ENCODE measurements at regions not wholly inside any gene's neighbourhood (a gene's known extent, or its start where the extent isn't known, plus 50 kb on each side); places are given as distances from the start of the nearest gene placed in this dataset.

DNA sequence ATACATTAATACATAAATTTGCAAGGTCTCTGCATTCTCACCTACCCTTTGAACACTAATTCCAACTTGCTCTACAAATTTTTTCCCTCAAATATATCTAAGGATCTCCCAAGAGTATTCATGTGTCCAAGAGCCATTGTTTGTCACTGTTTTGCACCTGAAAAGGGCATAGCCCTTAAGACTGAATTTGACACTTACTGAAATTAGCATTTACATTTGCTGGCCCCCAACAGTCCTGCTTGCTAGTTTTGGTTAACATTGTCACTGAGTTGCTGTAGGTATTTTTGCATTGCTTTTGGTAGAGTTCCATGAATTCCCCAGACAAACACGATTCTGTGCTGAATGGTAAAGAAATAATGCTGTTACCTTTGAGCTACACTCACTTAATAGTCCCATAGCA lies 57.3 kb downstream of the KCNA4 start:
- DNase-seq (ENCODE audit: low read depth, low spot score): no peak

GRCh38 chr11:29957431-29957830 lies 59.4 kb downstream of the KCNA4 start:
- DNase-seq (ENCODE audit: low read depth, low spot score): no peak

DNA sequence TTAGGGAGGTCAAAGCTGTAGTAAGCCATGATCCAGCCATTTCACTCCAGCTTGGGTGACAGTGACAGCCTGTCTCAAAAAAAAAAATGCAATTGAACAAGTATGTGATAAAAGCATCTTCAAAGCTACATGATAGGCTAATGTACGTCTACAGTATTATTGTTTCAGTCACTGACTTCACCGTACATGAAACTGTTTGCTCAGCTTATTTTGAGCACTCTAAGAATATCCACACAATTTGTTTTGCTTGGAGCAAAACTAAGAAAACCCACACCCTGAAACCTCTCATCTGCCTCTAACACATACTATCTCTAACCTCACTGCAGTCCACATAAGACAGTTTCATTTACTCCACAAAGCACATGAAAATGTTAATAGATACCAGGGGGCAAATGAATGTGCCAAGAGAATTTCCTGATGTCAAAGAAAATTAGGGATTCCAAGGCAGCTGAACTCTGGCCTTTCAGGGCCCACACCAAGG lies 60.7 kb downstream of the KCNA4 start:
- no peak for DNase-seq (ENCODE audit: low read depth, low spot score)

DNA sequence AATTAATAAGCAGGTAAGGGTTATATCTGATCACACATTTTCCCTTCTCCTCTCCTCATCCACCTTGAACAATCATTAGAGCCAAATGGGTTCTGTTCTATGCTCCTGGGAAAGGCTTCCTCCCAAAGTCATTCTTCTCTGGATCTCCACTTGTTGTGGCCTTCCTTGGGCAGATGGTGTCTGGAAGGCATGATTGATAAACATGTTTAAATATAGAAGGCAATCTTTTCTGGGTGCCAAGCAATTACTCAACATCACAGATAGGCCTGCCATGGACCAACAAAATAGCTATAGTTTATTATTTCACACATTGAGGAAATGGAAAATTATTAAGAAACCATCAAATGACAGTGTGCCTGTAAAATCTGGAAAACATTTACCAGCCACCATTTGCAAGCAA lies 73.5 kb downstream of the KCNA4 start:
- no peak for DNase-seq (ENCODE audit: low read depth, low spot score)

DNA sequence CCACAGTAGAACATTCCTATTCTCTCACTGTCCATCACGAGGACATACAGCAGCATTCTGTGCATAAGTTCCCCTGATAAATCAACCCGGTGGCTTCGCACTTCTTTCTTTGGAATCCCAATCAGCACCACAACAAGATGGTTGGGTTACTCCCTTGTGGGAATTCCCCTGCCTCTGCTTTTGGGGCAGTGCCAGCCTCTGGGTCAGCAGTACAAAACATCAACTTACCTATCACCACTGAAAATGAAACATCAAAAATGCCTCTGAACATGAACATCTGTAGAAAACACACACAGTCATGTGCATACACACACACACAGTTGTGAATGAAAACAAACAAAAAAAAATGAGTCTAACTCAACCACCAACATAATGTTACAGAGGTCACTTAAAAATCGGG lies 79.3 kb downstream of the KCNA4 start:
- peak; percentile 16 for DNase-seq (ENCODE audit: low read depth, low spot score)

GRCh38 chr11:29934115-29934638 lies 82.7 kb downstream of the KCNA4 start:
- DNase-seq (ENCODE audit: low read depth, low spot score): no peak

GRCh38 chr11:29916040-29916439 lies 100.8 kb downstream of the KCNA4 start:
- DNase-seq (ENCODE audit: low read depth, low spot score): no peak

GRCh38 chr11:29914203-29914930 lies 102.5 kb downstream of the KCNA4 start:
- peak; percentile 7 for DNase-seq (ENCODE audit: low read depth, low spot score)

DNA sequence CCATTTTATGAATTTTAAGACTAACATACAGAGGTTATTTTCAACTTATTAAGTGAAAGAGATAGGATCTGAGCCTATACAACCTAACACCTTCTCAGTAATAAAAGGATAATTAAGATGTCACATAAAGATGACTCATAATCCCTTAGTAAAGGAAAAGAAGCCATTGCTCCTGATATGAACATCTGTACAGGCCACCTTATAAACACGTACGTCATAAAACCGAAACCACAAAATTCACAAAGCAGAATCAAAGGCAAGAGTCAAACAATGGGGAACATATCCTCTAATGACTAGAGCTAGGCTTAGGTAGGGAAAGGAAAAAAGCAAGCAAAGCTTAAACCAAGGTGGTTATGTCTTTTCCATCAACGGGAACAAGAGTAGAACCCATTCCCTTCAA lies 103.5 kb downstream of the KCNA4 start:
- DNase-seq (ENCODE audit: low read depth, low spot score): no peak

GRCh38 chr11:29900382-29900781 lies 116.4 kb downstream of the KCNA4 start:
- no peak for DNase-seq (ENCODE audit: low read depth, low spot score)

DNA sequence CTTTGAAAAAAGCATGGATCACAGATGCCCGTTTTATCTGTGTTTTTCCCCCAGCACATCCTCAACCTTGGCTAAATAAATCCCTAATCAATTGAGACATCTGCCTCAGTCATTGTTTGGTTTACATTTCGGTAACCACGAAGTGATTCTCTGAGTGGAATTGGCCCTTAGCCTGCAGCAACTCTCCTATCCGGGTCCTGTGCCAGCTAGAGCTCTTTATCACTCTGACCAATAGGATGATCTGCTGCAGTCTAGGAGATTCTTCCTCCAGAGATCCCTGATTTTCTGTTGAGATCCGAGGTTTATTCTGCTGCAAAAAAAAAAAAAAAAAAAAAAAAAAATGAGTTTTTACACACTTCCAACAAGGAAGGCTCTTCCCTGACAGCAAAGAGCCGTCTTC lies 137.3 kb downstream of the KCNA4 start:
- DNase-seq (ENCODE audit: low read depth, low spot score): no peak

GRCh38 chr11:29876192-29876591 lies 140.6 kb downstream of the KCNA4 start:
- DNase-seq (ENCODE audit: low read depth, low spot score): no peak

DNA sequence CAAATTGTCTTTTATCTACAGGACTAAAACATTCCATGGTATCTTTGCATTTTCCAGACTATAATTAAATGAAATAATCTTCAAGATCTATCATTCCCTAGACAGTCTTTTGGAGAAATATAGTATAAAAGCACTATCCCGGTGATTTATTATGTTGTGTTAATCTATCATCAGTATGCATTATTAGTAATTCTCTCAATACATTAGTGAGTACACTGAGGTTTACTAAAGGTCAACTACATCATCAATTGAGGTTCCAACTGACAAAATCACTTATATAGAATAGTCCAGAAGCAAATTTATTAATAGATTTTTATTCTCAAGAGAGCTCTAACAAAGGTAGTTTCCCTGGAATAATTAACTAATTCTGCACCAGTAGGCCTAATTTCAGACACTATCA lies 169.6 kb downstream of the KCNA4 start:
- no peak for DNase-seq (ENCODE audit: low read depth, low spot score)

DNA sequence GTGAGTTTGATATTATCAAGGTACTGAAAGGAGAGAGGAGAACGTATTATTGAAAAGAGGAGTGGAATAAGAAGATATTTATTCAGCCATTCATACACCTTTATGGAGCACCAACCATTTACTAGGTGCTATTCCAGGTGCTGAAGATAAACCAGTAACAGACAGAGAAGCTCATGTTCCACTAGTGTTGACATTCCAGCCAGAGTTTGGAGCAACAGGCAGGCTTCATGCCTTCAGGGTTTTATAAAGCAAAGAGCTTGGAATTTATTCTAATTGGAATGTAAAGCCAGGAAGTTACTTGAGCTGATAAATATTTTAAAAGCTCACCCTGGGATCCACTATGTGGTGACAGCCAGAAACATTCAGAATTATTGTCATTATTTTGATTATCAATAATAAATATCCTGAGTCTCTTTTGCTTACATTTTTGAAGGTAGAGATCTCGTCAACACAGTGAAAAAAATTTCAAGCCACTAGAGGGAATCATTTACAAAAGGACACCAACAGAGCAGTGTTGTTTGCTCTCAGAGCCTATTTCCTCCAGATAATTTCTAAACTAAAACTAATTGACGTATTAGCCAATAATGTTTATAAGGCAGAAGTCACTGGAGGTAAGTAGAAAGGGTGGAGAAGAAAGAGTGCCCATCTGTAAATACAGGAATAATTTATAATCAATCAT lies 172.0 kb downstream of the KCNA4 start:
- no peak for DNase-seq (ENCODE audit: low read depth, low spot score)

GRCh38 chr11:29844031-29844430 lies 172.8 kb downstream of the KCNA4 start:
- no peak for DNase-seq (ENCODE audit: low read depth, low spot score)

DNA sequence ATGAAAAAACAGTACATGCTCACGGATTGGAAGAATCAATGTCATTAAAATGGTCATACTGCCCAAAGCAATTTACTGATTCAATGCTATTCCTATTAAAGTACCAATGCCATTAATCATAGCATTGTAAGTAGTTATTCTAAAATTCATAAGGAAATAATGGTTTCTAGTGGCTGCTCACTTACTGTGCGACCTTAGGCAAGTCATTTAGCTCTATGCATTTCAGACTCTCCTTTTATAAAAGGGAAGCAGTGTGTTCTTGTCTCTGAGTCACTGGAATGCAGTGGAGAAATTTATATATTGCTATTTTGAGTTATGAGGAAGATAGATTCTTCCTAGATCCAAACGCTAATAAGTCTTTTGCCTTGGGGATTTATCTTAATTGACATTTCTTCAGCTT lies 174.8 kb downstream of the KCNA4 start:
- DNase-seq (ENCODE audit: low read depth, low spot score): no peak

GRCh38 chr11:29826878-29827277 lies 190.0 kb downstream of the KCNA4 start:
- no peak for DNase-seq (ENCODE audit: low read depth, low spot score)

DNA sequence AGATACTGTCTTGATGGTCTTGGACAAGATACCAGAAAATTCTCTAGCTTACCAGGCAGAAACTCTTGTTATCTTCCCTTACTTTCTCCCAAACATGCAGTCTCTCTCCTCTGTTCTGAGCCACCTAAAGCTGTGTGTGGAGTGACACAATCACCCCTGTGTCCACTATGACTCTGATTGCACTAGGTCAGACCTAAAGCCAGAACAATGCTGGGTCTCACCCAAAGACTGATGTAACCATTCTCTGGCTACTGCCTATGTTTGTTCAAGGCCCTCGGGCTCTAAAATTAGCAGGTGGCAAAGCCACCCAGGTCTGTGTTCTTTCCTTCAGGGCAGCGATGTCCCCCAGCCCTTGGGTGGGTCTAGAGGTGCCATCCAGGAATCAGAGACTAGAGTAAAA lies 200.5 kb downstream of the KCNA4 start:
- DNase-seq (ENCODE audit: low read depth, low spot score): no peak

- DNase-seq (ENCODE audit: low read depth, low spot score): no peak
Observed at GRCh38 chr11:29809121-29809520, 207.7 kb downstream of the KCNA4 start.

GRCh38 chr11:29802522-29802921 lies 214.3 kb downstream of the KCNA4 start:
- no peak for DNase-seq (ENCODE audit: low read depth, low spot score)

DNA sequence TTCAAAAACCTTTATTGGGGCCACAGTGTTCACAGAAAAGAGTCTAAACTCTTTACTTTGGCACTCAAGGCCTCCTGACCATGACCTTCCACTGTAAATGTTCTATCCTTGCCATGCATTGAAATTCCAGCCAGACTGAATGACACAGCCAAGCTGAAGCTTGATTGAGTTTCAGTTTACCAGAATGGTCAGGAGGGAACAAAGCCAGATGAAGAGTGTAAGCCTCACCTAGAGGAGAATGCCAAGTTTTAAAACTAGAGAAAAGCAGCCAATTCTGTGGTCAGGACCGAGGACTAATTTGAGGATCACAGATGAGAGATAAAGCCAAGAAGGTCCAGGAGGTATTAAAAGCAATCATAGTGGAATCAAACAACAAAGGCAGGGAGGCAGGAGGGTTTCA lies 215.3 kb downstream of the KCNA4 start:
- DNase-seq (ENCODE audit: low read depth, low spot score): peak; percentile 73

GRCh38 chr11:29786092-29786491 lies 230.7 kb downstream of the KCNA4 start:
- DNase-seq (ENCODE audit: low read depth, low spot score): no peak

DNA sequence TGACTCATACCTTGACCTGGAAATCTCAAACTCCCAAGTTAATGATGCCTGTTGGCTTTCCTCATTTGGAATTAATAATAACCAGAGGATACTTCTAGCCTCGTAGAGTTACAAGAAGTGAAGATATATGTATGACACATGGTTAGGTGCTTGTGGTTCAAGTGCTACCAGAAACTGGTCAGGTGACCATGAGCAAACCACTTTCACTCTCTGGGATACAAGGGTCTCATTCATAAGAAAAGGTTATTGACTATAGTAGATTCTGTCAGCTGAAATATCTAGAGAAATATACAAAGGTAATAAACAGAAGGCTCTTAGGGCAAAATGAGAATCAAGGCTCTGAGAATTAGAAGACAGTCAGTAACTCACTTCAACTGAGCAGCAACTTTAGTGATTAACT lies 233.3 kb downstream of the KCNA4 start:
- no peak for DNase-seq (ENCODE audit: low read depth, low spot score)
